Inflammatory macrophage (primary cell): ENCODE measurements at regions not wholly inside any gene's neighbourhood (a gene's known extent, or its start where the extent isn't known, plus 50 kb on each side); places are given as distances from the start of the nearest gene placed in this dataset.
"Not testable (repeated sequence)": the region's sequence is repeated elsewhere in the genome, so short reads cannot be mapped to it uniquely, and the experiment has no call there.

Source experiments
- DNase-seq, 2 donors: peaks; one replicate each; pipeline ENCODE4 v3.0.0-alpha.2; 2020 to 2022

- no peak for DNase-seq
These were observed 376.5 kb upstream of the KLHL29 start for GRCh38 chr2:23008440-23008839.

- no peak for DNase-seq
These were observed 376.0 kb upstream of the KLHL29 start for GRCh38 chr2:23008951-23009350.

GRCh38 chr2:23009545-23010149 is 375.3 kb upstream of the KLHL29 start:
- no peak for DNase-seq

- no peak for DNase-seq
These were observed 372.5 kb upstream of the KLHL29 start for GRCh38 chr2:23012499-23012898.

- DNase-seq: no peak
These were observed 369.3 kb upstream of the KLHL29 start for GRCh38 chr2:23015651-23016200.

- no peak for DNase-seq
These were observed 365.5 kb upstream of the KLHL29 start for GRCh38 chr2:23019476-23019875.

GRCh38 chr2:23020659-23021058 is 364.3 kb upstream of the KLHL29 start:
- no peak for DNase-seq

- DNase-seq: no peak
These were observed 363.5 kb upstream of the KLHL29 start for GRCh38 chr2:23021311-23022120.

GRCh38 chr2:23023722-23024121 is 361.3 kb upstream of the KLHL29 start:
- no peak for DNase-seq

GRCh38 chr2:23026671-23027070 is 358.3 kb upstream of the KLHL29 start:
- no peak for DNase-seq

GRCh38 chr2:23027396-23027795 is 357.6 kb upstream of the KLHL29 start:
- DNase-seq: no peak

- DNase-seq: no peak
These were observed 356.9 kb upstream of the KLHL29 start for GRCh38 chr2:23028106-23028505.

- no peak for DNase-seq
These were observed 355.9 kb upstream of the KLHL29 start for GRCh38 chr2:23029111-23029510.

- no peak for DNase-seq
These were observed 355.0 kb upstream of the KLHL29 start for GRCh38 chr2:23029951-23030350.

GRCh38 chr2:23034996-23035395 is 350.0 kb upstream of the KLHL29 start:
- no peak for DNase-seq

GRCh38 chr2:23036629-23037028 is 348.4 kb upstream of the KLHL29 start:
- no peak for DNase-seq

GRCh38 chr2:23037596-23037995 is 347.4 kb upstream of the KLHL29 start:
- DNase-seq: no peak

GRCh38 chr2:23041443-23041842 is 343.5 kb upstream of the KLHL29 start:
- DNase-seq: no peak

- DNase-seq: no peak
These were observed 342.6 kb upstream of the KLHL29 start for GRCh38 chr2:23042216-23042906.

GRCh38 chr2:23050388-23050787 is 334.6 kb upstream of the KLHL29 start:
- no peak for DNase-seq

- no peak for DNase-seq
These were observed 331.4 kb upstream of the KLHL29 start for GRCh38 chr2:23053601-23054000.

- DNase-seq: no peak
These were observed 329.7 kb upstream of the KLHL29 start for GRCh38 chr2:23055251-23055650.

GRCh38 chr2:23056846-23057245 is 328.1 kb upstream of the KLHL29 start:
- DNase-seq: not testable (repeated sequence)

- no peak for DNase-seq
These were observed 326.5 kb upstream of the KLHL29 start for GRCh38 chr2:23058435-23058834.
